ENCODE measurements at regions not wholly inside any gene's neighbourhood (a gene's known extent, or its start where the extent isn't known, plus 50 kb on each side); places are given as distances from the start of the nearest gene placed in this dataset.

DNA sequence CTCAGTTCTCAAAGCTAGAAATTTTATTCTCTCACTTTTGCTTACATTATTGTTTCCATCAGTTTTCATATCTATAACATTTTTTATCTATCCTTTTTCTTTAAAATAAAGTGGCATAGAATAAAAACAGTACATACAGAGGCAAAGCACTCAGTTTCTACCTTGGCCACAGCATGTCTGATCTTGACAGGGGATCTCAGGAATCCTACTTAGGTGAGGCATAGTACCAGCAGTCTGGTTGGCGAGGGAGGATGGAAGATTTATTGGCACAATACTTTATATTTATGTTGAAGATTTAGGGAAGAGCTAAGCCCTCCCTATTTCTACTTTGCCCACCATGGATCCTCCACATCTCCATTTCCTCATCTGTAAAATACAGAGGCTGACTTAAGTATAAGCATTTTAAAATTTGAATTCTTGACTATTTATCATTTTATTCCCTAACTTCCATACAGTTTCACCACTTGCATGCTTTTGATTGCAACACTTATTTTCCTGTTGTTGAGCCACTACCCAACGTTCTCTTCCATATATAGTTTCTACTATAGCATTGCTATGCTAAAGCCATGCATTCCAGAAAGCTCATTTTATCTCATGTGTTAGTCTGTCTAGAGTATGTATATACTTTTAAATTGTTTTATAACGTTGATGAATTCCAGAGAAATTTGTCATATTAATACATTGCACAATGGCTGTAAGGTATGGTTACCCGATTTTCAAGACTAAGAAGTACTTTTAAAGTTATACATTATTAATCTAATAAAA is 506.7 kb downstream of the KCTD12 start:
- TF ChIP-seq, protein P1, sequence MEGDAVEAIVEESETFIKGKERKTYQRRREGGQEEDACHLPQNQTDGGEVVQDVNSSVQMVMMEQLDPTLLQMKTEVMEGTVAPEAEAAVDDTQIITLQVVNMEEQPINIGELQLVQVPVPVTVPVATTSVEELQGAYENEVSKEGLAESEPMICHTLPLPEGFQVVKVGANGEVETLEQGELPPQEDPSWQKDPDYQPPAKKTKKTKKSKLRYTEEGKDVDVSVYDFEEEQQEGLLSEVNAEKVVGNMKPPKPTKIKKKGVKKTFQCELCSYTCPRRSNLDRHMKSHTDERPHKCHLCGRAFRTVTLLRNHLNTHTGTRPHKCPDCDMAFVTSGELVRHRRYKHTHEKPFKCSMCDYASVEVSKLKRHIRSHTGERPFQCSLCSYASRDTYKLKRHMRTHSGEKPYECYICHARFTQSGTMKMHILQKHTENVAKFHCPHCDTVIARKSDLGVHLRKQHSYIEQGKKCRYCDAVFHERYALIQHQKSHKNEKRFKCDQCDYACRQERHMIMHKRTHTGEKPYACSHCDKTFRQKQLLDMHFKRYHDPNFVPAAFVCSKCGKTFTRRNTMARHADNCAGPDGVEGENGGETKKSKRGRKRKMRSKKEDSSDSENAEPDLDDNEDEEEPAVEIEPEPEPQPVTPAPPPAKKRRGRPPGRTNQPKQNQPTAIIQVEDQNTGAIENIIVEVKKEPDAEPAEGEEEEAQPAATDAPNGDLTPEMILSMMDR (IDR thresholded peaks at IDR 0.05; ENCODE audit: borderline replicate concordance) = no peak
- H3K36me3 ChIP-seq = no peaks in the 10 kb centered on the region
- no peak for DNase-seq
- no peaks in the 10 kb centered on the region for H3K9me3 ChIP-seq (replicated peaks)
- intact Hi-C loops (cut with micrococcal nuclease) = no loop called here
- no peak overlapping the region for H3K27ac ChIP-seq (replicated peaks)
- H3K4me1 ChIP-seq = no peaks in the 10 kb centered on the region
- no peak overlapping the region for H3K4me3 ChIP-seq
- no peaks in the 10 kb centered on the region for H3K27me3 ChIP-seq (ENCODE audit: low read depth)

GRCh38 chr13:76378767-76379166 is 507.4 kb downstream of the KCTD12 start:
- Histone ChIP-seq H3K4me3 (no peak overlapping the region), H3K4me1 (no peaks in the 10 kb centered on the region), H3K36me3 (no peaks in the 10 kb centered on the region), H3K27ac (replicated peaks) (no peak overlapping the region), H3K27me3 (ENCODE audit: low read depth) (no peaks in the 10 kb centered on the region), H3K9me3 (replicated peaks) (no peaks in the 10 kb centered on the region)
- no peak for DNase-seq
- TF ChIP-seq, protein P1 (IDR thresholded peaks at IDR 0.05; ENCODE audit: borderline replicate concordance) = no peak
- intact Hi-C loops (cut with micrococcal nuclease) = no loop called here

DNA sequence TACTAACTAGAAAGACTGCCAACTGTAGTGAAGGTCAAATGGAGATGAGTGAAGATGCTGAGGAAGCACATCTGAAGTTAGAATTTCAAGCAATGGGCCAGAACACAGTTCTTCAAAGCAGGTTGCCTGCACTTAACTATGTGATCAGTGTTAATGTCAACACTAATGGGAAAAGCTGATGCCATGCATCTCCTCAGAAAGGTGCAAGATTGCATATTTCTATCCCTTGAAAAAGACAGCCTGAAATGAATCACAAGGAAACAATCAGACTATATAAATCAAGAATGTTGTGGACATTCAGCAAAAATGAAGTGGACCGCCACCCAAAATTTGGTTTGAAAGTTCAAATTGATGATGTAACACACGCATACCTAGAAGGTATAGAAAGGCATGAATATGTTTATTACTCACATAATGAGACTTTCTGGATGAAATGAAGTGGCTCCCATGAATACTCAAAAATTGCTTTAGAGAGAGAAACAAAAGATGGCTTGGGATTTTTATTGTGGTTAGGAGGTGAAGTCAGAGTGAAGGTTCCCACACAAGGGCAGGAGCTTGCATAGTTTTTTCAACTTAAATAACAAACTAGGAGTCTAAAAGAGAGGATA is 522.4 kb downstream of the KCTD12 start:
- no peaks in the 10 kb centered on the region for H3K9me3 ChIP-seq (replicated peaks)
- no peak for DNase-seq
- H3K4me3 ChIP-seq = no peak overlapping the region
- peaks cover 3% of the 10 kb centered on the region for H3K4me1 ChIP-seq
- no peak overlapping the region for H3K27ac ChIP-seq (replicated peaks)
- H3K36me3 ChIP-seq = no peaks in the 10 kb centered on the region
- intact Hi-C loops (cut with micrococcal nuclease) = no loop called here
- TF ChIP-seq, protein P1 (IDR thresholded peaks at IDR 0.05; ENCODE audit: borderline replicate concordance) = no peak
- H3K27me3 ChIP-seq (ENCODE audit: low read depth) = no peaks in the 10 kb centered on the region

DNA sequence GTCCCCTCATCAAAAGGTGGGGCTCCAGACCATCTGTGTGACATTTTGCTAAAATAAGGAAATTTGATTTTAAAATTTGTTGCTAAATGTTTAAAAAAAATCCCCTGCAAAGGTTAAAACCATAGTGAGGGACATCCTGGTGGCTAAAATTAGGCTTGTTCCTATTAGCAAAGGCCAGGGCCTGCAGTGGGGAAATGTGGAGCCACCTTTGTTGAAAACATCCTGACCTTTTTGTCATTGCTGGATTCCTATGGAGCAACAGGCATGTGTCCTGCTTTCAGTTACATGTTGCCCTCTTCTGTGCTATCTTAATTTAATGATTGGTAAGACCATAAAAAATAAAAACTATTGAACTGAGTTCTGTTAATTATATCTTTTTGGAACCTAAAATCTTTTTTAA is 524.3 kb downstream of the KCTD12 start:
- TF ChIP-seq, protein P1 (IDR thresholded peaks at IDR 0.05; ENCODE audit: borderline replicate concordance) = no peak
- no peaks in the 10 kb centered on the region for H3K9me3 ChIP-seq (replicated peaks)
- H3K36me3 ChIP-seq = no peaks in the 10 kb centered on the region
- H3K4me1 ChIP-seq = peaks cover 3% of the 10 kb centered on the region
- intact Hi-C loops (cut with micrococcal nuclease) = no loop called here
- H3K27me3 ChIP-seq (ENCODE audit: low read depth) = no peaks in the 10 kb centered on the region
- no peak overlapping the region for H3K27ac ChIP-seq (replicated peaks)
- H3K4me3 ChIP-seq = no peak overlapping the region
- no peak for DNase-seq

DNA sequence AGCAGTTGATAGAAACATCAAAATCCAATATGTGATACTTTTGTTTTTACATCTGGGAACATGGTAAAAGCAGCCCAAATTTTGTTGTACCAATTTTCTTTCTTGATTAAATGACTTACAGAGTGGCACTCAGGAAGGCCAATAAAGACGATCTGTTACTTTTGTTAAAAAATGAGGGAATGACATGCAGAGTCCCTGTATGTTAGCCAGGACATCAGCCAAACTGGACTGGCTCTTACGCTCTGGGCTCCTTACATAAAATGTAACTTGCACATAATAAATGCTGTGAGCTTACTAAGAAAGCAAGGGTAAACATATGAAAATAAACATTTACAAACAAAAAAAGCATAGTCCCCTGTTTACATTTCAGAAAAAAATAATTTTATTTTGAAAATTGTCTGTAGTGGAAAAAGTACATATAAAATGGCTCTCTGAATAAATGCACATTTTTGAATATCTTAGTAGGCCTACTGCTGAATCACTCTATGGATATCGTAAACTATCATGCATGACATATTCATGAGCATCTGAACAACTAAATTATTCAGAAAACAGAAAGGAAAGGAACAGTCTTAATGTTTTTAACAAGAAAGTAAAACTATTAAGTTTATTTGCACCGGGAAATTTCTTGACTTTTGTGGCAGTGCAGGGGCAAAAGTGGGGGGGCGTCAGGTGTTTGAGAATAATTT is 534.5 kb downstream of the KCTD12 start:
- no peaks in the 10 kb centered on the region for H3K9me3 ChIP-seq (replicated peaks)
- intact Hi-C loops (cut with micrococcal nuclease) = no loop called here
- TF ChIP-seq, protein P1 (IDR thresholded peaks at IDR 0.05; ENCODE audit: borderline replicate concordance) = no peak
- H3K36me3 ChIP-seq = no peaks in the 10 kb centered on the region
- no peak overlapping the region for H3K27ac ChIP-seq (replicated peaks)
- DNase-seq = no peak
- H3K4me3 ChIP-seq = no peak overlapping the region
- H3K4me1 ChIP-seq = no peaks in the 10 kb centered on the region
- H3K27me3 ChIP-seq (ENCODE audit: low read depth) = no peaks in the 10 kb centered on the region

Measured in left ventricle myocardium inferior (tissue), 1 donor.